ENCODE measurements at regions not wholly inside any gene's neighbourhood (a gene's known extent, or its start where the extent isn't known, plus 50 kb on each side); places are given as distances from the start of the nearest gene placed in this dataset.

- WGBS, 2 donors = 90 to 91% methylated on average over 8 of the region's 8 CpGs
- Histone ChIP-seq H3K36me3 (no peaks in the 10 kb centered on the region), H3K27me3 (no peaks in the 10 kb centered on the region), H3K9me3 (no peaks in the 10 kb centered on the region), H3K4me3 (replicated peaks in 1 of 3) (no peak overlapping the region), H3K27ac (no peak overlapping the region), H3K4me1 (no peaks in the 10 kb centered on the region)
- intact Hi-C loops (cut with DNase I) = no loop called here
- TF ChIP-seq POLR2A (IDR thresholded peaks at IDR 0.05) = no peak
- no peak for TF ChIP-seq CTCF (IDR thresholded peaks at IDR 0.05)
- no peak for DNase-seq
Measured at GRCh38 chr4:182083671-182084410, 159.4 kb upstream of the TENM3 start.

- 69 to 75% methylated on average over 4 of the region's 4 CpGs for WGBS, 2 donors
- intact Hi-C loops (cut with DNase I) = no loop called here
- TF ChIP-seq POLR2A (IDR thresholded peaks at IDR 0.05) (no peak), CTCF (IDR thresholded peaks at IDR 0.05) (no peak)
Measured at GRCh38 chr4:182085051-182085480, 158.1 kb upstream of the TENM3 start.

DNA sequence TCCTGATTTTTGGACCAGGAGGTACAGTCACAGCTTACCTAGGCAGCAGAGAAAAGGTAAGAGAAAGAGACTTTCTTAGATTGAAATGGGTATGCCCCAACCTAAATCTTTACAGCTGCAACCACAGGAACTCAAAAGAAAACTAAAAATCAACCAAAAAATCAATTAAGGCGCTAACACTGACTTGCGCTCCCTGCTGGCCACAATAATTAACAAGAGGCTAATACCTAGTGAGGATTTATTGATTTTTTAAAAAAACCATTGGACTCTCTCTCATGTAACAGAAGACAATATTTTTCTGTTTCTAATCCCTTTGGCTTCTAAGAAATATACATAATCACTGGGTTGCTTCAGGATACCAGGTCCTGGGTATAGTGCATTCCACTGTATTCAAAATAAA lies 153.9 kb upstream of the TENM3 start:
- WGBS, 2 donors = 88 to 91% methylated on average over 2 of the region's 2 CpGs
- intact Hi-C loops (cut with DNase I) = no loop called here
- H3K4me1 ChIP-seq = no peaks in the 10 kb centered on the region

More at GRCh38 chr4:182085051-182085480, 158.1 kb upstream of the TENM3 start:
- Histone ChIP-seq H3K27me3 (no peaks in the 10 kb centered on the region), H3K4me1 (no peaks in the 10 kb centered on the region), H3K4me3 (replicated peaks in 1 of 3) (no peak overlapping the region), H3K27ac (no peak overlapping the region), H3K36me3 (no peaks in the 10 kb centered on the region), H3K9me3 (no peaks in the 10 kb centered on the region)
- no peak for DNase-seq

GRCh38 chr4:182090186-182090585 lies 153.0 kb upstream of the TENM3 start:
- intact Hi-C loops (cut with DNase I) = no loop called here

More for the DNA sequence above, 153.9 kb upstream of the TENM3 start:
- Histone ChIP-seq H3K9me3 (no peaks in the 10 kb centered on the region), H3K4me3 (replicated peaks in 1 of 3) (no peak overlapping the region), H3K27me3 (no peaks in the 10 kb centered on the region), H3K36me3 (no peaks in the 10 kb centered on the region), H3K27ac (no peak overlapping the region)
- TF ChIP-seq CTCF (IDR thresholded peaks at IDR 0.05) (peak in 2 of 6 experiments; percentile 16 to 19), POLR2A (IDR thresholded peaks at IDR 0.05) (no peak)
- peak in 1 of 2 donors; percentile 4 for DNase-seq

More at GRCh38 chr4:182090186-182090585, 153.0 kb upstream of the TENM3 start:
- Histone ChIP-seq H3K27me3 (no peaks in the 10 kb centered on the region), H3K4me3 (replicated peaks in 1 of 3) (no peak overlapping the region), H3K27ac (no peak overlapping the region), H3K4me1 (no peaks in the 10 kb centered on the region), H3K9me3 (no peaks in the 10 kb centered on the region), H3K36me3 (no peaks in the 10 kb centered on the region)
- no peak for DNase-seq
- no peak for TF ChIP-seq POLR2A (IDR thresholded peaks at IDR 0.05)
- no peak for TF ChIP-seq CTCF (IDR thresholded peaks at IDR 0.05)
- WGBS, 2 donors = 73 to 79% methylated on average over 5 of the region's 5 CpGs
